Activated naive CD8-positive, alpha-beta T cell (primary cell): ENCODE measurements at regions not wholly inside any gene's neighbourhood (a gene's known extent, or its start where the extent isn't known, plus 50 kb on each side); places are given as distances from the start of the nearest gene placed in this dataset.

Experiments used
- H3K27ac Mint-ChIP-seq: one replicate; pipeline ENCODE4 v1.8.0; 2021; ENCODE audit warnings: mixed read lengths
- H3K27me3 Mint-ChIP-seq: one replicate; pipeline ENCODE4 v1.8.0; 2021; ENCODE audit warnings: mixed read lengths
- H3K36me3 Mint-ChIP-seq: one replicate; pipeline ENCODE4 v1.8.0; 2021; ENCODE audit warnings: mixed read lengths
- H3K4me1 Mint-ChIP-seq: one replicate; pipeline ENCODE4 v1.8.0; 2021; ENCODE audit warnings: low read depth, mixed read lengths
- H3K4me3 Mint-ChIP-seq: one replicate; pipeline ENCODE4 v1.8.0; 2021; ENCODE audit warnings: mild to moderate bottlenecking, mixed read lengths
- H3K9me3 Mint-ChIP-seq: one replicate; pipeline ENCODE4 v1.8.0; 2021; ENCODE audit warnings: low read depth, mixed read lengths

DNA sequence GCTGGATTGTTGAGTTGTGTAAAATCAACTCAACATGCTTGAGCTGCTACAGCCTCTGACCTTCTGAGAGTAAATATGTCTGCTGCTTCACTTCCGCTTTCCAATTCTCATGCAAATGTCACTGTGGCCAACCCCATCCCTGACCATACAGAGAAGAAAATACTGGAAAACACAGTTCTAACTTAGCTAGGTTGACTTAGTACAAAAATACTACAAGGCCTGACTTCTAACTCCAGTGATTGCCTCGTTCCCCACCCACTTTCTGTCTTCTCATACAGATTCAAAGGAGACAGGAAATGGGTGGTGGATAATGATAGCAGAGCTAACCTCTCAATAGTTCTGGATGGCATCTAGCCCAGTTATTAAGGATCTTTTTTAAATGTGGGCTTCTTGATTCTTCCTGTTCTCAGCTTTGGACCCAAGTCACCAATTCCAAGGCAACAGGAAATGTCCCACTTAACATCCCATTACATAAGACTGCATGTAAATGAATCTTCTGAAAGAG, 226.6 kb upstream of the SLC24A2 start:
- no peaks in the 10 kb centered on the region for H3K27me3 Mint-ChIP-seq
- peaks cover 5% of the 10 kb centered on the region for H3K36me3 Mint-ChIP-seq
- H3K27ac Mint-ChIP-seq: peak overlapping the region; percentile 76
- H3K4me1 Mint-ChIP-seq: peaks cover 29% of the 10 kb centered on the region
- H3K9me3 Mint-ChIP-seq: peaks cover 12% of the 10 kb centered on the region
- H3K4me3 Mint-ChIP-seq: no peak overlapping the region

DNA sequence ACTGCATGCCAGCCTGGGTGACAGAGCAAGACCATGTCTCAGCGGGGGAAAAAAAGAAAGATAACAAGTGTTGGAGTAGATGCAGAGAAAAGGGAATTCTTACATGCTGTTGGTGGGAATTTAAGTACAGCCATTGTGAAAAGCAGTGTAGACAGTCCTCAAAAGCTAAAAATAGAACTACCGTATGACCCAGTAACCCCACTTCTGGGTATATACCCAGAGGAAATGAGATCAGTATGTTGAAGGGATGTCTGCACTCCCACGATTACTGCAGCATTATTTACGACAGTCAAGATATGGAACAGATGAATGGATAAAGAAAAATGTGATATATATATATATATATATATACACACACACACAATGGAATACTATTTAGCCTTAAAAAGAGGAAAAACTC, 225.3 kb upstream of the SLC24A2 start:
- peaks cover 6% of the 10 kb centered on the region for H3K36me3 Mint-ChIP-seq

GRCh38 chr9:20012232-20012631, 223.4 kb upstream of the SLC24A2 start:
- Mint-ChIP-seq H3K9me3 (peaks cover 12% of the 10 kb centered on the region), H3K27me3 (no peaks in the 10 kb centered on the region), H3K4me3 (no peak overlapping the region), H3K4me1 (peaks cover 29% of the 10 kb centered on the region), H3K27ac (no peak overlapping the region), H3K36me3 (peaks cover 6% of the 10 kb centered on the region)

More for the DNA sequence above, 225.3 kb upstream of the SLC24A2 start:
- Mint-ChIP-seq H3K9me3 (peaks cover 12% of the 10 kb centered on the region), H3K27ac (no peak overlapping the region), H3K4me3 (no peak overlapping the region), H3K27me3 (no peaks in the 10 kb centered on the region), H3K4me1 (peaks cover 29% of the 10 kb centered on the region)

GRCh38 chr9:20009606-20010005, 220.8 kb upstream of the SLC24A2 start:
- H3K27me3 Mint-ChIP-seq: no peaks in the 10 kb centered on the region
- H3K4me1 Mint-ChIP-seq: peaks cover 11% of the 10 kb centered on the region
- no peak overlapping the region for H3K4me3 Mint-ChIP-seq
- no peak overlapping the region for H3K27ac Mint-ChIP-seq
- peaks cover 9% of the 10 kb centered on the region for H3K9me3 Mint-ChIP-seq
- H3K36me3 Mint-ChIP-seq: peaks cover 6% of the 10 kb centered on the region

GRCh38 chr9:20002011-20002410, 213.2 kb upstream of the SLC24A2 start:
- Mint-ChIP-seq H3K4me3 (no peak overlapping the region), H3K9me3 (peaks cover 4% of the 10 kb centered on the region), H3K27me3 (no peaks in the 10 kb centered on the region), H3K36me3 (peaks cover 7% of the 10 kb centered on the region), H3K4me1 (peaks cover 31% of the 10 kb centered on the region), H3K27ac (no peak overlapping the region)

DNA sequence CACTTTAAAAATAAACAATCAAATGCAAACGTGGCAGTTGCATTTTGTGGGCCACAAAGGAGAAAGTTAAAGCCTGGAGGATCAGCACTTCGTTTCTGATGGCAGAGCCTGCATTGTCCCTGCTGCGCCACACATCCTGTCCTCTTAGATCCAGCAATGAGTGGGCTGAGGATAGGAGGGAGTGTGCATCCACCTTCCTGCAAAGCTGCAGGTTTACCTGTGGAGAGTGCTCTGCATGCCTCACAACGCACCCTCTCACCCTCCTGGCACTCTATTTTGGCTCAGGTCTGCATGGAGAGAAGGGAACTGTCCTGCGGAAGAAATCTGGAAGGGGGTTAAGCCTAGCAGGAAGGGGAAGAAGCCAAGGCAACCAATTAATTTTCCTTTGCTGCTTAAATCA, 212.2 kb upstream of the SLC24A2 start:
- Mint-ChIP-seq H3K9me3 (peaks cover 8% of the 10 kb centered on the region), H3K27me3 (no peaks in the 10 kb centered on the region), H3K4me3 (no peak overlapping the region), H3K27ac (no peak overlapping the region), H3K4me1 (peaks cover 35% of the 10 kb centered on the region), H3K36me3 (peaks cover 8% of the 10 kb centered on the region)

DNA sequence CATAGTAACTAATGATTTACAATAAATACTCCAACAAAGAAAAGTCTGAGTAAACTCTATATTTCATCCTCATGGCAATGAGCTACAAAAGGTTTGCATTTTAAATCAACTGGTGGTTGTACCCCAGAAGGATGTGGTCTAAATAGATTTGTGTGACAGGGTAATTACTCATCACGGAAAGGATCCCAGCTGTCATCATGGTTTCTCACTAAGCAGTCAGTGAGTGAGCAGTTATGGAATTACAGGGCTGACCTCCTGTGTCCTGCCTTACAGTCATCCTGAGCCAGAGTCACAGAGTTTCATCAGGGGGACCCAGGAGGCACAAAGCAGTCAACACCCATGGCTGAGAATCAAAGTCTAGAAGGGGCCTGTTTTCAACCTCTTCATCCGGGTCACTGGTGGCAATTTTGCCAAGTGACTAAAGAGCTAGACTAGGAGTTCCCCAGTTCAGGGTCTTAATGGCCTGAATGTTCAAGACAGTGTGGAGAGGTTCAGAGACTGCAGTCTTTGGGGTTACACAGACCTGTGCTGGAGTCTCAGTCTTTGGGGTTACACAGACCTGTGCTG, 210.7 kb upstream of the SLC24A2 start:
- Mint-ChIP-seq H3K27me3 (no peaks in the 10 kb centered on the region), H3K36me3 (peaks cover 8% of the 10 kb centered on the region), H3K4me1 (peaks cover 42% of the 10 kb centered on the region), H3K4me3 (peak overlapping the region; percentile 56), H3K9me3 (peaks cover 8% of the 10 kb centered on the region), H3K27ac (peak overlapping the region; percentile 93)

GRCh38 chr9:19998823-19999455, 210.1 kb upstream of the SLC24A2 start:
- Mint-ChIP-seq H3K27me3 (no peaks in the 10 kb centered on the region), H3K4me3 (peak overlapping the region; percentile 56), H3K27ac (peak overlapping the region; percentile 93), H3K4me1 (peaks cover 44% of the 10 kb centered on the region), H3K9me3 (peaks cover 8% of the 10 kb centered on the region), H3K36me3 (peaks cover 8% of the 10 kb centered on the region)

- Mint-ChIP-seq H3K4me3 (peak overlapping the region; percentile 56), H3K36me3 (peaks cover 8% of the 10 kb centered on the region), H3K27ac (peak overlapping the region; percentile 93), H3K4me1 (peaks cover 49% of the 10 kb centered on the region), H3K27me3 (no peaks in the 10 kb centered on the region), H3K9me3 (peaks cover 8% of the 10 kb centered on the region)
Measured at GRCh38 chr9:19998153-19998552, 209.3 kb upstream of the SLC24A2 start.

DNA sequence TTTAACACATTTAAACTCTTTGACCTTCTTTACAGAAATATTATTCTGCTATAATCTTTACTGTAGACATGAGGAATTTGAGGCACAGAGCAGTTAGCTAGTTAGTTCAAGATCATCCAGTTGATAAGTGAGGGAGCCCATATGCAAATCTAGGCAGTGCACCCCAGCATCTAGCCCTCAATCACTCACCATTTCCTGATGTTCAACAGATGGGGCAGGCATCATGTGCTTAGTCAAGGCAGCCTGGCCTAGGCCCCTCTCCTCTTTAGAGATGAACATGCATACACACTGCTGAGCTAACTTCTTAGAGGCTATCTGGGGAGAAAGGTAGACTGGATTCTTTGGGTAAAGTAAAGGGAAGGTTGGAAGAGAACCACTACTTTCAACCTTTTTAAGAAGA, 206.8 kb upstream of the SLC24A2 start:
- Mint-ChIP-seq H3K4me1 (peaks cover 65% of the 10 kb centered on the region), H3K27ac (no peak overlapping the region)

GRCh38 chr9:19994296-19994695, 205.5 kb upstream of the SLC24A2 start:
- Mint-ChIP-seq H3K9me3 (peaks cover 8% of the 10 kb centered on the region), H3K36me3 (peaks cover 8% of the 10 kb centered on the region), H3K4me3 (no peak overlapping the region), H3K27ac (no peak overlapping the region), H3K4me1 (peaks cover 53% of the 10 kb centered on the region), H3K27me3 (no peaks in the 10 kb centered on the region)

More for the DNA sequence above, 206.8 kb upstream of the SLC24A2 start:
- H3K27me3 Mint-ChIP-seq: no peaks in the 10 kb centered on the region
- peaks cover 8% of the 10 kb centered on the region for H3K36me3 Mint-ChIP-seq
- no peak overlapping the region for H3K4me3 Mint-ChIP-seq
- H3K9me3 Mint-ChIP-seq: peaks cover 8% of the 10 kb centered on the region

- Mint-ChIP-seq H3K9me3 (peaks cover 8% of the 10 kb centered on the region), H3K4me1 (peaks cover 38% of the 10 kb centered on the region), H3K4me3 (no peak overlapping the region), H3K27me3 (no peaks in the 10 kb centered on the region), H3K27ac (peak overlapping the region; percentile 7), H3K36me3 (peaks cover 4% of the 10 kb centered on the region)
Measured at GRCh38 chr9:19992556-19992955, 203.7 kb upstream of the SLC24A2 start.

DNA sequence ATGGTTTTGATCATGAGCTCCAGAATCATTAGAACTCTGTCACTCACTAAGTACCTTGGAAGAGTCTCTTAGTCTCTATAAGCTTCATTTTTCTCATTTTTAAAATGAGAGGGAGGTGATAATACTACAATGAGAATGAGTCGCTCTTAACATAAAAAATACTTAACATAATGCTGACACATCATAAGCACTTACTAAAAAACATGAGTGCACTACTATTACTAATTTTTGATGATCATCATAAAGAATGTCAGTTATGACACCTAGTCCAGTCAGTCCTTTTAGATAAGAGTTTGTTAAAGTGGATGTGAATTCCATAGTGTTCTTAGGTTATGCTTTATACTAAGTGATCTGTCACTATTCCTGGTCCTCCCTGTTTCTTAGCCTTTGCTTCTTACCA, 200.4 kb upstream of the SLC24A2 start:
- Mint-ChIP-seq H3K4me1 (peaks cover 23% of the 10 kb centered on the region), H3K4me3 (no peak overlapping the region), H3K9me3 (no peaks in the 10 kb centered on the region), H3K27ac (no peak overlapping the region), H3K27me3 (no peaks in the 10 kb centered on the region), H3K36me3 (no peaks in the 10 kb centered on the region)

DNA sequence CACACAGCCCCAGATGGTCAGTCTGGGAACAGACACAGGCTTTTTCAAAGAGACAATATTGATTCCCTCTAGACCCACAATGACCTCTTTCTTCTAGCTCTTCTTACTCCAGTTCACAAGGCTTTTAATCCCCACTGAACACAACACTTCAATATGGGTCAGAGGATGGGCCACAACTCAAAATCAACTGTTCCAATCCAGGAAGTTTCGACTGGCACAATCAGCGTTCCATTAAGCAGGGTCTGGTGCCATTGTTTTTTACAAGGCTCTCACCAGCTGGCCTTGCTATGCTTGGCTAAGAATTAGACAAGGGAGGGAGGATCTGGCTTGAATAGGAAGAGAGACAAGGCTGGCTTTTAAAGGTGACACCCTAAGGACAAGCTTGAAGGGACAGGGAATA, 199.4 kb upstream of the SLC24A2 start:
- Mint-ChIP-seq H3K4me3 (no peak overlapping the region), H3K27me3 (no peaks in the 10 kb centered on the region), H3K4me1 (peaks cover 16% of the 10 kb centered on the region), H3K36me3 (no peaks in the 10 kb centered on the region), H3K27ac (no peak overlapping the region), H3K9me3 (no peaks in the 10 kb centered on the region)

DNA sequence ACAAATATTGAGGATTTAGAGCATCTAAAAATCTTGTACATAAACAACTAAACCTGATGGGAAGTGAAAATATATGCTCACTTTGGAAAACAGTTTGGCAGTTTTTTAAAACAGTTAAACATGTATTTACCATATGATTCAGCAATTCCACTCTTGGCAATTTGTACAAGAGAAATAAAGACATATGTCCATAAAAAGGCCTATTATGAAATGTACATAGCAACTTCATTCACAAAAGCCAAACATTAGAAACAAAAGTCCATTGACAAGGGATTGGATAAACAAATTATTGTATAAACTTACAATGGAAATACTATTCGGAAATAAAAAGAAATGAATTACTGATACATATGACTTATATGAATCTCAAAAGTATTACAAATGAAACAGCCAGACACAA, 196.2 kb upstream of the SLC24A2 start:
- Mint-ChIP-seq H3K9me3 (no peaks in the 10 kb centered on the region), H3K27ac (no peak overlapping the region), H3K36me3 (peaks cover 7% of the 10 kb centered on the region), H3K4me1 (no peaks in the 10 kb centered on the region), H3K4me3 (no peak overlapping the region), H3K27me3 (no peaks in the 10 kb centered on the region)

- Mint-ChIP-seq H3K36me3 (peaks cover 2% of the 10 kb centered on the region), H3K4me1 (peaks cover 26% of the 10 kb centered on the region), H3K27ac (peak overlapping the region; percentile 94), H3K27me3 (no peaks in the 10 kb centered on the region), H3K9me3 (no peaks in the 10 kb centered on the region), H3K4me3 (peak overlapping the region; percentile 3)
Measured at GRCh38 chr9:19976226-19976625, 187.4 kb upstream of the SLC24A2 start.
